Activated B cell treated with CpG ODN at 0.5 μM for 24 hours (primary cell): ENCODE measurements at regions not wholly inside any gene's neighbourhood (a gene's known extent, or its start where the extent isn't known, plus 50 kb on each side); places are given as distances from the start of the nearest gene placed in this dataset.

Source experiments
- ATAC-seq: fragments of 200-7000 bp; cut with Tn5 transposase; one replicate; pipeline ENCODE4 v1.10.0; 2021; ENCODE audit warnings: low read depth, mild to moderate bottlenecking, moderate library complexity
- CTCF ChIA-PET: fragments of 350-600 bp; sonication (Branson Sonifier 250); formaldehyde crosslinking; loops from one replicate; lab custom pipeline; 2021; ENCODE audit warnings: antibody characterized with exemption; lab: Charles Lee
- POLR2A ChIA-PET: fragments of 350-600 bp; sonication (Branson Sonifier 250); formaldehyde crosslinking; loops from one replicate; lab custom pipeline; 2021; ENCODE audit warnings: antibody characterized with exemption; lab: Charles Lee
- DNase-seq: peaks from one replicate; pipeline ENCODE4 v3.0.0; 2022
- H3K27ac Mint-ChIP-seq: one replicate; pipeline ENCODE4 v1.8.0; 2020; ENCODE audit warnings: mixed read lengths
- H3K27me3 Mint-ChIP-seq: one replicate; pipeline ENCODE4 v1.8.0; 2021; ENCODE audit warnings: mixed read lengths
- H3K36me3 Mint-ChIP-seq: one replicate; pipeline ENCODE4 v1.8.0; 2021; ENCODE audit warnings: low read depth, mixed read lengths
- H3K4me1 Mint-ChIP-seq: one replicate; pipeline ENCODE4 v1.8.0; 2021; ENCODE audit warnings: mixed read lengths
- H3K4me3 Mint-ChIP-seq: one replicate; pipeline ENCODE4 v1.8.0; 2020; ENCODE audit warnings: mild to moderate bottlenecking, mixed read lengths
- H3K9me3 Mint-ChIP-seq: one replicate; pipeline ENCODE4 v1.8.0; 2020; ENCODE audit warnings: mixed read lengths
- intact Hi-C: fragments of 100-400 bp; cut with micrococcal nuclease; formaldehyde crosslinking; loops from one replicate; pipeline ENCODE4 v1.15.1; 2024
- TF ChIP-seq, protein P1 (sequence below): fragments of 200-600 bp; IDR thresholded peaks from one replicate; pipeline ENCODE4 v1.8.0; 2022; ENCODE audit warnings: antibody characterized with exemption, mild to moderate bottlenecking

DNA sequence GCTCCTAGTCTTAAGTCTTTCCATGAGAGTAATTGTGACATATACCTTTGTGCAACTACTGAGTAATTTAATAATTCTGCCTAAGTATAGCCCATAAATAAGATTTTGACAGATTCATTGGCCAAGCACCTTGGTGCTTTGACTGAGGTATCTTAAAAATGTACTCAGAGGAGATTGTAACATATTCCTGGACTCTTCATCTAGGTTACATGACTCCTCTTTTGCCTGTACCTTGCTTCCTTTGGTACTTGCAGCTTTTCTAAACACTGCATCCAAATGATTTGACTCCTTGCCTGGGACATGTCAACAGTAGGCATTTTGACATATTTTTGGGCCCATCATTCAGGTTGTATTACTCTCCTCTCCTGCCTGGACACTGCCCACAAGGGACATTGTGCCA lies 1125.0 kb upstream of the AMELY start:
- H3K4me1 Mint-ChIP-seq: no peaks in the 10 kb centered on the region
- H3K4me3 Mint-ChIP-seq: no peak overlapping the region
- H3K36me3 Mint-ChIP-seq: no peaks in the 10 kb centered on the region
- H3K27me3 Mint-ChIP-seq: no peaks in the 10 kb centered on the region
- intact Hi-C loops: no loop called here
- no peak overlapping the region for H3K27ac Mint-ChIP-seq
- ChIA-PET POLR2A (no interaction called here), CTCF (no interaction called here)
- ATAC-seq (no peak), DNase-seq (no peak)
- TF ChIP-seq, protein P1, sequence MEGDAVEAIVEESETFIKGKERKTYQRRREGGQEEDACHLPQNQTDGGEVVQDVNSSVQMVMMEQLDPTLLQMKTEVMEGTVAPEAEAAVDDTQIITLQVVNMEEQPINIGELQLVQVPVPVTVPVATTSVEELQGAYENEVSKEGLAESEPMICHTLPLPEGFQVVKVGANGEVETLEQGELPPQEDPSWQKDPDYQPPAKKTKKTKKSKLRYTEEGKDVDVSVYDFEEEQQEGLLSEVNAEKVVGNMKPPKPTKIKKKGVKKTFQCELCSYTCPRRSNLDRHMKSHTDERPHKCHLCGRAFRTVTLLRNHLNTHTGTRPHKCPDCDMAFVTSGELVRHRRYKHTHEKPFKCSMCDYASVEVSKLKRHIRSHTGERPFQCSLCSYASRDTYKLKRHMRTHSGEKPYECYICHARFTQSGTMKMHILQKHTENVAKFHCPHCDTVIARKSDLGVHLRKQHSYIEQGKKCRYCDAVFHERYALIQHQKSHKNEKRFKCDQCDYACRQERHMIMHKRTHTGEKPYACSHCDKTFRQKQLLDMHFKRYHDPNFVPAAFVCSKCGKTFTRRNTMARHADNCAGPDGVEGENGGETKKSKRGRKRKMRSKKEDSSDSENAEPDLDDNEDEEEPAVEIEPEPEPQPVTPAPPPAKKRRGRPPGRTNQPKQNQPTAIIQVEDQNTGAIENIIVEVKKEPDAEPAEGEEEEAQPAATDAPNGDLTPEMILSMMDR: no peak
- no peaks in the 10 kb centered on the region for H3K9me3 Mint-ChIP-seq

DNA sequence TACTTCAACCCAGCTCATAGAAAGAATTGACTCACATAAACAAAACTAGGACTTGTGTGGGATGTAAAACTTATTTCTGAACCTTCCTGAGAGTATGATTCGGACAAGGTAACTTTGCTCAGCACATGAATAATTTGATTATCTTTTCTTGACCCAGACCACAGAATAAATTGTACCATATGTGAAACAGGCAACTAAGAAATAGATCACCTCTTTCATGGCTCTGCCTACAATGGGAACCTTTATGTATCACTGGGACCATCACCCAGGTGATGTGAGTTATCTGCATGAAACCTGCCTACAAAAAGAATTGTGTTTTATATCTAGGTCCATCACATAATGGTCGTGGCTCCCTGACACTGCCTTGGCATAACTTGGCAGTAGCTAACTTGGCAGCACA lies 1124.1 kb upstream of the AMELY start:
- no peaks in the 10 kb centered on the region for H3K27me3 Mint-ChIP-seq
- H3K27ac Mint-ChIP-seq: no peak overlapping the region
- DNase-seq (no peak), ATAC-seq (no peak)
- H3K4me1 Mint-ChIP-seq: no peaks in the 10 kb centered on the region
- no peak overlapping the region for H3K4me3 Mint-ChIP-seq
- intact Hi-C loops: no loop called here
- ChIA-PET CTCF (no interaction called here), POLR2A (no interaction called here)
- TF ChIP-seq, protein P1: no peak
- H3K9me3 Mint-ChIP-seq: no peaks in the 10 kb centered on the region
- no peaks in the 10 kb centered on the region for H3K36me3 Mint-ChIP-seq

DNA sequence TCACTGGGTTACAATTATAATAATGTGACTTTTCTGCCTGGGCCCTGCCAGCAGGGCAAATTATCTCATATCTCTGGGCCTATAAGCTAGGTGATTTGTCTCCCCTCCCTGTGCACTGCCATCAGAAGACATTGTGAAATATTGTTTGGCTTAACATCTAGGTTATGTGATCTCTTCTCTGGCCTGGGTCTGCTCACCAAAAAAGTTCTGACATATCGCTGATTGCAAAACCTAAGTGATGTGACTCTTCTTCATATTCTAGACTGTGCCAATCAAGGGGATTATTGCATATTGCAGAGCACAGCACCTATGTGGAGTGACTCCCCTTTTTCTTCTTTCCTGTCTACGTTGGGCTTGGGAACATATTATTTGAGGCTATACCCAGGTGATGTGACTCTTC lies 1123.1 kb upstream of the AMELY start:
- ChIA-PET POLR2A (no interaction called here), CTCF (no interaction called here)
- no peak overlapping the region for H3K27ac Mint-ChIP-seq
- no peaks in the 10 kb centered on the region for H3K4me1 Mint-ChIP-seq
- TF ChIP-seq, protein P1: no peak
- no peak for DNase-seq
- no peaks in the 10 kb centered on the region for H3K9me3 Mint-ChIP-seq
- no peaks in the 10 kb centered on the region for H3K36me3 Mint-ChIP-seq
- H3K4me3 Mint-ChIP-seq: no peak overlapping the region
- no peak for ATAC-seq
- no peaks in the 10 kb centered on the region for H3K27me3 Mint-ChIP-seq
- intact Hi-C loops: no loop called here

DNA sequence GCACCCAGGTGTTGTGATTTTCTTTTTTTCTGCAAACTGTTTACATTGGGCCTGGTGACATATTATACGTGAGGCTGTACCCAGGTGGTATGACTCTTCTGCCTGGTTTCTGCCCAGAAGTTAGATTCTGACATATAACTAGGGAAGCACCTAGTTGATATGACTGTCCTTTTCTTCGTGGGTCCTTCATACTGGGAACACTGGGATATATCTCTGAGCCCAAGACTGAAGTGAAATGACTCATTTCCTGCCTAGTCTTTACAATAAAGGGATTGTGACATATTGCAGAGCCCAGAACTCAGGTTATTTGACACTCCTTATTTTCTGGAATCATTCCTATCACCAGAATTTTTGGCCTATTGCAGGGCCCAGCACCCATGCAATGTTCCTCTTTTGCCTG lies 1121.6 kb upstream of the AMELY start:
- H3K4me3 Mint-ChIP-seq: no peak overlapping the region
- CTCF ChIA-PET: no interaction called here
- ATAC-seq (no peak), DNase-seq (no peak)
- no peaks in the 10 kb centered on the region for H3K27me3 Mint-ChIP-seq
- intact Hi-C loops: no loop called here
- no peak overlapping the region for H3K27ac Mint-ChIP-seq
- H3K4me1 Mint-ChIP-seq: no peaks in the 10 kb centered on the region
- TF ChIP-seq, protein P1: no peak
- POLR2A ChIA-PET: no interaction called here
- H3K36me3 Mint-ChIP-seq: no peaks in the 10 kb centered on the region
- H3K9me3 Mint-ChIP-seq: no peaks in the 10 kb centered on the region

DNA sequence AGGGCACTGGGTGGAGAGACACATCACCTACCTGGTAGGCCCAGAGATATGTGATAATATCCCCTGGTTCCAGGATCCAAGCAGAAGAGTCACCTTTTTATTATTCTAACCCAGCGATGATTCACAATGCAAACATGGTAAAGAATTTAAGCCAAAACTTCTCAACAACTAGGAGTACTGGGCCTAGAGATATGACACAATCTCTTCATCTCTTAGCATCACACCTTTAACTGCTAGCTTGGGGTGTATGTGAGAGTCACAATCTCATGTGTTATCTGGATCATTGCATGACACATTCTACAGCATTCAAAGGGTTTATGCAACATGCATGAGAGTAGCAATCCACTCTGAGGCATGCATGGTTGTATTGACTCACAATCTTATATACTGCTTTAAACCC lies 1109.0 kb upstream of the AMELY start:
- H3K9me3 Mint-ChIP-seq: no peaks in the 10 kb centered on the region
- no peaks in the 10 kb centered on the region for H3K27me3 Mint-ChIP-seq
- TF ChIP-seq, protein P1: no peak
- intact Hi-C loops: no loop called here
- DNase-seq (no peak), ATAC-seq (no peak)
- no peak overlapping the region for H3K27ac Mint-ChIP-seq
- H3K4me3 Mint-ChIP-seq: no peak overlapping the region
- CTCF ChIA-PET: no interaction called here
- H3K36me3 Mint-ChIP-seq: no peaks in the 10 kb centered on the region
- POLR2A ChIA-PET: no interaction called here
- H3K4me1 Mint-ChIP-seq: no peaks in the 10 kb centered on the region
